Activated CD8-positive, alpha-beta memory T cell treated with anti-CD3 and anti-CD28 coated beads for 1 hour (primary cell): ENCODE measurements at regions not wholly inside any gene's neighbourhood (a gene's known extent, or its start where the extent isn't known, plus 50 kb on each side); places are given as distances from the start of the nearest gene placed in this dataset.
"Not testable (repeated sequence)": the region's sequence is repeated elsewhere in the genome, so short reads cannot be mapped to it uniquely, and the experiment has no call there.

Experiments
- DNase-seq, 2 donors: peaks; one replicate each; pipeline ENCODE4 v3.0.0-alpha.2; 2020; ENCODE audit warnings: low read depth in 1 of 2; ENCODE audit errors: extremely low read depth in 1 of 2

GRCh38 chr7:12002428-12002827 lies 170.4 kb upstream of the THSD7A start:
- DNase-seq = no peak

GRCh38 chr7:12004581-12004980 lies 172.6 kb upstream of the THSD7A start:
- no peak for DNase-seq

GRCh38 chr7:12007576-12007975 lies 175.6 kb upstream of the THSD7A start:
- DNase-seq = no peak

- no peak for DNase-seq
Measured at GRCh38 chr7:12013983-12014382, 182.0 kb upstream of the THSD7A start.

GRCh38 chr7:12016439-12016838 lies 184.4 kb upstream of the THSD7A start:
- DNase-seq = no peak

GRCh38 chr7:12017046-12017445 lies 185.0 kb upstream of the THSD7A start:
- no peak for DNase-seq

- DNase-seq = not testable (repeated sequence)
Measured at GRCh38 chr7:12022011-12022410, 189.1 kb upstream of the TMEM106B start.

GRCh38 chr7:12025246-12025645 lies 185.8 kb upstream of the TMEM106B start:
- DNase-seq = no peak

GRCh38 chr7:12028508-12028907 lies 182.6 kb upstream of the TMEM106B start:
- no peak for DNase-seq

GRCh38 chr7:12030116-12030515 lies 181.0 kb upstream of the TMEM106B start:
- DNase-seq = no peak

GRCh38 chr7:12031186-12031585 lies 179.9 kb upstream of the TMEM106B start:
- no peak for DNase-seq

GRCh38 chr7:12031638-12032037 lies 179.5 kb upstream of the TMEM106B start:
- DNase-seq = no peak

- no peak for DNase-seq
Measured at GRCh38 chr7:12032146-12032545, 178.9 kb upstream of the TMEM106B start.

GRCh38 chr7:12043457-12043856 lies 167.6 kb upstream of the TMEM106B start:
- not testable (repeated sequence) for DNase-seq

- no peak for DNase-seq
Measured at GRCh38 chr7:12052211-12052610, 158.9 kb upstream of the TMEM106B start.

GRCh38 chr7:12053561-12053960 lies 157.5 kb upstream of the TMEM106B start:
- no peak for DNase-seq

- no peak for DNase-seq
Measured at GRCh38 chr7:12054830-12055229, 156.3 kb upstream of the TMEM106B start.

GRCh38 chr7:12056381-12056780 lies 154.7 kb upstream of the TMEM106B start:
- no peak for DNase-seq

- DNase-seq = no peak
Measured at GRCh38 chr7:12056977-12057376, 154.1 kb upstream of the TMEM106B start.

GRCh38 chr7:12062062-12062461 lies 149.0 kb upstream of the TMEM106B start:
- DNase-seq = no peak

- no peak for DNase-seq
Measured at GRCh38 chr7:12064586-12065127, 146.4 kb upstream of the TMEM106B start.

- DNase-seq = no peak
Measured at GRCh38 chr7:12066004-12066403, 145.1 kb upstream of the TMEM106B start.

GRCh38 chr7:12066521-12066920 lies 144.6 kb upstream of the TMEM106B start:
- no peak for DNase-seq
